Panc1 (cell line): ENCODE measurements at regions not wholly inside any gene's neighbourhood (a gene's known extent, or its start where the extent isn't known, plus 50 kb on each side); places are given as distances from the start of the nearest gene placed in this dataset.

Experiments
- ATAC-seq: fragments of 200-7000 bp; cut with Tn5 transposase; 2 replicates; pipeline ENCODE4 v1.9.1; 2020; ENCODE audit warnings: mild to moderate bottlenecking, moderate library complexity
- BruUV-seq: library from RNA; stranded (reverse); fragments of 400-500 nt; replicated peaks from 2 replicates; lab custom pipeline; 2021; lab: Mats Ljungman, UMichigan
- CTCF ChIA-PET: fragments of 300-600 bp; sonication (Branson Sonifier 250); formaldehyde crosslinking; loops from one replicate; lab custom pipeline; 2022; ENCODE audit warnings: antibody characterized with exemption; lab: Charles Lee
- POLR2A ChIA-PET: fragments of 300-600 bp; sonication (Branson Sonifier 250); formaldehyde crosslinking; loops from one replicate; lab custom pipeline; 2022; ENCODE audit warnings: antibody characterized with exemption; lab: Charles Lee
- DNase-seq: peaks from one replicate; pipeline ENCODE4 v3.0.0-alpha.2; 2010; ENCODE audit warnings: low read depth, low spot score
- H3K27ac ChIP-seq: 2 replicates; pipeline ENCODE4 v1.5.1; 2011; ENCODE audit warnings: mild to moderate bottlenecking, low read length, inconsistent platforms
- H3K27me3 ChIP-seq: fragments of 200-500 bp; sonication (Bioruptor generic); 2 replicates; pipeline ENCODE4 v1.6.0; 2014; ENCODE audit warnings: low read length, inconsistent platforms; ENCODE audit not compliant: control insufficient read depth, insufficient read depth
- H3K36me3 ChIP-seq: fragments of 200-500 bp; sonication (Bioruptor generic); 2 replicates; pipeline ENCODE4 v1.5.1; 2014; ENCODE audit warnings: inconsistent platforms, mild to moderate bottlenecking, low read length, moderate library complexity; ENCODE audit not compliant: control insufficient read depth, insufficient read depth
- H3K4me1 ChIP-seq: 2 replicates; pipeline ENCODE4 v1.5.1; 2011; ENCODE audit warnings: inconsistent platforms, mild to moderate bottlenecking, low read length, moderate library complexity; ENCODE audit not compliant: control insufficient read depth, insufficient read depth
- H3K4me3 ChIP-seq, 2 experiments: 2 replicates each; pipeline ENCODE4 v1.5.1; 2011 to 2012; ENCODE audit warnings: low read depth in 2 of 2, low read length in 2 of 2, mild to moderate bottlenecking in 2 of 2, inconsistent platforms in 1 of 2, moderate library complexity in 1 of 2
- H3K9me3 ChIP-seq: fragments of 200-500 bp; sonication (Bioruptor generic); 2 replicates; pipeline ENCODE4 v1.5.1; 2014; ENCODE audit warnings: low read depth, mild to moderate bottlenecking, inconsistent platforms, low read length, moderate library complexity; ENCODE audit not compliant: control insufficient read depth, insufficient read depth
- POLR2AphosphoS5 ChIP-seq: IDR thresholded peaks from 2 replicates; pipeline ENCODE4 v1.6.1; 2012; ENCODE audit warnings: mild to moderate bottlenecking, low read depth, low read length, moderate library complexity
- SIN3A ChIP-seq: IDR thresholded peaks from 2 replicates; pipeline ENCODE4 v1.6.1; 2012; ENCODE audit warnings: low read depth, mild to moderate bottlenecking, low read length, moderate library complexity, borderline replicate concordance; ENCODE audit not compliant: insufficient read depth
- TCF7L2 ChIP-seq: IDR thresholded peaks from 2 replicates; pipeline ENCODE4 v1.6.1; 2011; ENCODE audit warnings: mild to moderate bottlenecking, low read depth, low read length, inconsistent platforms
- in situ Hi-C: cut with HindIII; loops from 2 replicates; pipeline ENCODE4 v1.10.0; 2016; ENCODE audit warnings: low sequenced_read_pairs, low pct_unique_long_range_greater_than_20kb
- intact Hi-C: fragments of 100-400 bp; cut with micrococcal nuclease; formaldehyde crosslinking; loops from one replicate; pipeline ENCODE4 v1.10.0; 2022; ENCODE audit not compliant: unreplicated experiment
- TF ChIP-seq, protein P1 (sequence below): fragments of 450-650 bp; IDR thresholded peaks from 2 replicates; pipeline ENCODE4 v1.5.1; 2017; ENCODE audit warnings: mild to moderate bottlenecking
- TF ChIP-seq, protein P2 (sequence below), 2 experiments: IDR thresholded peaks; 2 replicates each; pipeline ENCODE4 v1.6.1; 2011 to 2012; ENCODE audit warnings: low read depth in 2 of 2, control low read depth in 1 of 2, low read length in 1 of 2, mild to moderate bottlenecking in 1 of 2, moderate library complexity in 1 of 2; ENCODE audit not compliant: insufficient read depth in 1 of 2

DNA sequence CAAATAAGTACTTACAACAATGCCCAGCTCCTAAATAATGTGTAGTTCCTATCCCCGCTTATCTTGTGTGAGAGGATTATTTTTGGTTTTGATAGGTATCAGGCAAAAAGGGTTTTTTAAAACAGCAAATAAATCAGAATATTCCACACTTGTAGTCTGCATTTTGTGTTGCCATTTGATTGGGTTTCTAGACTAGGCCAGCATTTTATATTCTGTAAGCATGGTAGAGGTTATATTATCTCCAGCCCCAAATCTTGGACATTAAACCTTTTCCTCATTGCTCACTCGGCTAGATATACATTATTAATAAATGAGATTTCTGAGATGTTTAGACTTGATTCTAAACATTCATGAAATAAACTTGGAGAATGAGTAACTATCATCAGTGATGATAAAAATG is 165.7 kb upstream of the C1orf21 start:
- ATAC-seq (no peak), DNase-seq (no peak)
- in situ Hi-C loops, result no loop called here
- Histone ChIP-seq H3K36me3 (no peaks in the 10 kb centered on the region; the same call in 1 of the 2 replicates), H3K9me3 (no peaks in the 10 kb centered on the region), H3K4me1 (0 out of 2 replicates have a peak, but pooled peaks cover 2% of the 10 kb centered on the region), H3K4me3 (no peak overlapping the region), H3K27me3 (no peaks in the 10 kb centered on the region), H3K27ac (no peak overlapping the region)
- no TSS peak for BruUV-seq
- CTCF ChIA-PET, result no interaction called here
- TF ChIP-seq SIN3A (no peak), POLR2AphosphoS5 (no peak), TCF7L2 (no peak)
- TF ChIP-seq, protein P1, sequence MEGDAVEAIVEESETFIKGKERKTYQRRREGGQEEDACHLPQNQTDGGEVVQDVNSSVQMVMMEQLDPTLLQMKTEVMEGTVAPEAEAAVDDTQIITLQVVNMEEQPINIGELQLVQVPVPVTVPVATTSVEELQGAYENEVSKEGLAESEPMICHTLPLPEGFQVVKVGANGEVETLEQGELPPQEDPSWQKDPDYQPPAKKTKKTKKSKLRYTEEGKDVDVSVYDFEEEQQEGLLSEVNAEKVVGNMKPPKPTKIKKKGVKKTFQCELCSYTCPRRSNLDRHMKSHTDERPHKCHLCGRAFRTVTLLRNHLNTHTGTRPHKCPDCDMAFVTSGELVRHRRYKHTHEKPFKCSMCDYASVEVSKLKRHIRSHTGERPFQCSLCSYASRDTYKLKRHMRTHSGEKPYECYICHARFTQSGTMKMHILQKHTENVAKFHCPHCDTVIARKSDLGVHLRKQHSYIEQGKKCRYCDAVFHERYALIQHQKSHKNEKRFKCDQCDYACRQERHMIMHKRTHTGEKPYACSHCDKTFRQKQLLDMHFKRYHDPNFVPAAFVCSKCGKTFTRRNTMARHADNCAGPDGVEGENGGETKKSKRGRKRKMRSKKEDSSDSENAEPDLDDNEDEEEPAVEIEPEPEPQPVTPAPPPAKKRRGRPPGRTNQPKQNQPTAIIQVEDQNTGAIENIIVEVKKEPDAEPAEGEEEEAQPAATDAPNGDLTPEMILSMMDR, result no peak
- TF ChIP-seq, protein P2, sequence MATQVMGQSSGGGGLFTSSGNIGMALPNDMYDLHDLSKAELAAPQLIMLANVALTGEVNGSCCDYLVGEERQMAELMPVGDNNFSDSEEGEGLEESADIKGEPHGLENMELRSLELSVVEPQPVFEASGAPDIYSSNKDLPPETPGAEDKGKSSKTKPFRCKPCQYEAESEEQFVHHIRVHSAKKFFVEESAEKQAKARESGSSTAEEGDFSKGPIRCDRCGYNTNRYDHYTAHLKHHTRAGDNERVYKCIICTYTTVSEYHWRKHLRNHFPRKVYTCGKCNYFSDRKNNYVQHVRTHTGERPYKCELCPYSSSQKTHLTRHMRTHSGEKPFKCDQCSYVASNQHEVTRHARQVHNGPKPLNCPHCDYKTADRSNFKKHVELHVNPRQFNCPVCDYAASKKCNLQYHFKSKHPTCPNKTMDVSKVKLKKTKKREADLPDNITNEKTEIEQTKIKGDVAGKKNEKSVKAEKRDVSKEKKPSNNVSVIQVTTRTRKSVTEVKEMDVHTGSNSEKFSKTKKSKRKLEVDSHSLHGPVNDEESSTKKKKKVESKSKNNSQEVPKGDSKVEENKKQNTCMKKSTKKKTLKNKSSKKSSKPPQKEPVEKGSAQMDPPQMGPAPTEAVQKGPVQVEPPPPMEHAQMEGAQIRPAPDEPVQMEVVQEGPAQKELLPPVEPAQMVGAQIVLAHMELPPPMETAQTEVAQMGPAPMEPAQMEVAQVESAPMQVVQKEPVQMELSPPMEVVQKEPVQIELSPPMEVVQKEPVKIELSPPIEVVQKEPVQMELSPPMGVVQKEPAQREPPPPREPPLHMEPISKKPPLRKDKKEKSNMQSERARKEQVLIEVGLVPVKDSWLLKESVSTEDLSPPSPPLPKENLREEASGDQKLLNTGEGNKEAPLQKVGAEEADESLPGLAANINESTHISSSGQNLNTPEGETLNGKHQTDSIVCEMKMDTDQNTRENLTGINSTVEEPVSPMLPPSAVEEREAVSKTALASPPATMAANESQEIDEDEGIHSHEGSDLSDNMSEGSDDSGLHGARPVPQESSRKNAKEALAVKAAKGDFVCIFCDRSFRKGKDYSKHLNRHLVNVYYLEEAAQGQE (IDR thresholded peaks at IDR 0.05; ENCODE audit: insufficient read depth in 1 of 2, low read depth in 2 of 2, low read length in 1 of 2), result no peak
- POLR2A ChIA-PET, result no interaction called here
- intact Hi-C loops, result loop anchor here (10.0 kb wide), 1 partner anchor 286 kb away; no protein-coding TSS in a partner anchor

DNA sequence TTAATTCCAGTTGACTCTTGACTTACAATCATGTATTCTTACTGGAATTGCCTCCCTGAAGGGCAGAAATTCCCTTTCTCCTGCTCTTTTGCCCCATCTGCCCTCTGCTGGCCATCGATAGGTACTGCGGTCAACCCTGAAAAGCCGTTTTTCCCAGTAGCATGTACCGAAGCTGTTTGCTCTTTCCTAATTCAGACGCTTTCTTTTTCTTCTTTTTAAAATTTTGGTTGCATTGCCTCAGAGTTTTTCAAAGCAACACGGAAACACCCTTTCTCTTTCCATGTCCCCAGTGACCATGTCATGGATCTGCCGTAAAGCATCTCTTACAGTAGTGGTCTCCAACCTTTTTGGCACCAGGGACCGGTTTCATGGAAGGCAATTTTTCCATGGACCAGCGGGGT is 164.2 kb upstream of the C1orf21 start:
- ChIA-PET CTCF (interaction anchor here (0.7 kb wide), 1 partner anchor 441 kb away, joined by 3 read pairs; no protein-coding TSS in a partner anchor), POLR2A (no interaction called here)
- Histone ChIP-seq H3K27me3 (no peaks in the 10 kb centered on the region), H3K4me1 (0 out of 2 replicates have a peak, but pooled peaks cover 2% of the 10 kb centered on the region), H3K36me3 (no peaks in the 10 kb centered on the region; the same call in 1 of the 2 replicates), H3K27ac (no peak overlapping the region), H3K9me3 (no peaks in the 10 kb centered on the region), H3K4me3 (no peak overlapping the region)
- no TSS peak for BruUV-seq
- intact Hi-C loops, result loop anchor here (2.0 to 10.0 kb wide), 2 partner anchors 148 to 288 kb away; no protein-coding TSS in a partner anchor
- in situ Hi-C loops, result no loop called here
- TF ChIP-seq, protein P2 (IDR thresholded peaks at IDR 0.05; ENCODE audit: insufficient read depth in 1 of 2, low read depth in 2 of 2, low read length in 1 of 2), result no peak
- TF ChIP-seq SIN3A, result no peak
- TF ChIP-seq, protein P1, result peak; percentile 94
- DNase-seq (peak; percentile 54), ATAC-seq (no peak)
